Upper lobe of left lung (tissue), 4 donors: ENCODE measurements at regions not wholly inside any gene's neighbourhood (a gene's known extent, or its start where the extent isn't known, plus 50 kb on each side); places are given as distances from the start of the nearest gene placed in this dataset.

Experiments
- CTCF ChIP-seq, 6 experiments: fragments of 450-650 bp in 4 of 6; fragments of 200-600 bp in 2 of 6; sonication (generic) in 2 of 6; IDR thresholded peaks; one replicate each; pipeline ENCODE4 v1.5.1; 2016 to 2019; ENCODE audit warnings: antibody characterized with exemption in 6 of 6
- POLR2AphosphoS5 ChIP-seq, 2 donors: sonication (generic); formaldehyde crosslinking; IDR thresholded peaks; one replicate each; pipeline ENCODE4 v1.5.1; 2017; ENCODE audit warnings: antibody characterized with exemption in 2 of 2

- TF ChIP-seq POLR2AphosphoS5 (IDR thresholded peaks at IDR 0.05) (no peak), CTCF (IDR thresholded peaks at IDR 0.05) (no peak)
These were observed 819.6 kb upstream of the PTPRD start for GRCh38 chr9:11432361-11432760.
